Breast epithelium (tissue), 4 donors: ENCODE measurements at regions not wholly inside any gene's neighbourhood (a gene's known extent, or its start where the extent isn't known, plus 50 kb on each side); places are given as distances from the start of the nearest gene placed in this dataset.

ENCODE experiments used
- DNase-seq, 2 donors: peaks; one replicate each; pipeline ENCODE4 v3.0.0-alpha.2; 2019; ENCODE audit warnings: low spot score in 2 of 2
- H3K27ac ChIP-seq, 2 donors: fragments of 200-600 bp; sonication (generic) in 1 of 2; one replicate each; pipeline ENCODE4 v1.5.1; 2016 to 2019; ENCODE audit warnings: mild to moderate bottlenecking in 1 of 2
- H3K27me3 ChIP-seq, 2 donors: fragments of 200-600 bp; sonication (generic) in 1 of 2; one replicate each; pipeline versions ENCODE4 v1.5.1 to v1.6.0; 2017 to 2019; ENCODE audit warnings: control low read depth in 1 of 2, mild to moderate bottlenecking in 1 of 2
- H3K36me3 ChIP-seq: fragments of 200-600 bp; one replicate; pipeline ENCODE4 v1.5.1; 2019
- H3K4me1 ChIP-seq, 2 donors: fragments of 200-600 bp; sonication (generic); one replicate each; pipeline ENCODE4 v1.5.1; 2016 to 2019; ENCODE audit warnings: control low read depth in 1 of 2
- H3K4me3 ChIP-seq, 3 donors: fragments of 200-600 bp; sonication (generic); 1 replicate in 2 of 3; 2 replicates in 1 of 3; pipeline ENCODE4 v1.5.1; 2016 to 2019; ENCODE audit warnings: mild to moderate bottlenecking in 3 of 3, moderate library complexity in 2 of 3
- H3K9me3 ChIP-seq, 2 donors: fragments of 200-600 bp; sonication (generic) in 1 of 2; one replicate each; pipeline ENCODE4 v1.5.1; 2016 to 2019; ENCODE audit warnings: control low read depth in 1 of 2
- POLR2A ChIP-seq: fragments of 450-650 bp; IDR thresholded peaks from one replicate; pipeline ENCODE4 v1.6.1; 2016; ENCODE audit warnings: antibody characterized with exemption, mild to moderate bottlenecking, moderate library complexity
- POLR2AphosphoS5 ChIP-seq, 3 donors: sonication (generic); formaldehyde crosslinking; IDR thresholded peaks; one replicate each; pipeline ENCODE4 v1.6.1; 2017; ENCODE audit warnings: antibody characterized with exemption in 3 of 3
- intact Hi-C: fragments of 100-400 bp; cut with DNase I; formaldehyde crosslinking; loops from one replicate; pipeline ENCODE4 v1.15.1; 2023; ENCODE audit warnings: low total_unique reads
- TF ChIP-seq, protein P1 (sequence below), 3 donors: fragments of 450-650 bp; IDR thresholded peaks; one replicate each; pipeline ENCODE4 v1.5.1; 2016 to 2017; ENCODE audit warnings: antibody characterized with exemption in 3 of 3, mild to moderate bottlenecking in 3 of 3, moderate library complexity in 3 of 3

DNA sequence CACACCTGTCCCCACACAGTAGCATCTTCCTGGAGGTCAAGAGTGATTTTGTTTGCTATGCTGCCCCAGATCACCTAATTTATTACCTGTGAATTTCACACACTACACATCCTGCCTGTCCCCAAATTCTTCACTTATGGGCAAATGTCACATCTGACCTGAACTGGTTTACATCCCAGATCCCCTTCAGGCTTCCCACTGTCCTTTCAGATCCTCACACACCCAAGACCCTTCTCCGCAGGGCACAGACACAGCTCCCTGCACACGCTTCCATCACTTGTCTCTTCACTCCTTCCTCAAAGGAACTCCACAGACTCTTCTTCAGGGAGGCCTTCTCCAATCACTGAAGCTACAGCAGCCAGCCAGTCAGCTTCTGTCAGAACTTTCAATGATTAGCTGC, 118.7 kb upstream of the IGLL5 start:
- Histone ChIP-seq H3K27me3 (no peaks in the 10 kb centered on the region), H3K36me3 (no peaks in the 10 kb centered on the region), H3K4me1 (no peaks in the 10 kb centered on the region), H3K9me3 (no peaks in the 10 kb centered on the region), H3K27ac (no peak overlapping the region), H3K4me3 (no peak overlapping the region)
- no peak for DNase-seq
- intact Hi-C loops = no loop called here
- TF ChIP-seq POLR2AphosphoS5 (IDR thresholded peaks at IDR 0.05) = no peak

DNA sequence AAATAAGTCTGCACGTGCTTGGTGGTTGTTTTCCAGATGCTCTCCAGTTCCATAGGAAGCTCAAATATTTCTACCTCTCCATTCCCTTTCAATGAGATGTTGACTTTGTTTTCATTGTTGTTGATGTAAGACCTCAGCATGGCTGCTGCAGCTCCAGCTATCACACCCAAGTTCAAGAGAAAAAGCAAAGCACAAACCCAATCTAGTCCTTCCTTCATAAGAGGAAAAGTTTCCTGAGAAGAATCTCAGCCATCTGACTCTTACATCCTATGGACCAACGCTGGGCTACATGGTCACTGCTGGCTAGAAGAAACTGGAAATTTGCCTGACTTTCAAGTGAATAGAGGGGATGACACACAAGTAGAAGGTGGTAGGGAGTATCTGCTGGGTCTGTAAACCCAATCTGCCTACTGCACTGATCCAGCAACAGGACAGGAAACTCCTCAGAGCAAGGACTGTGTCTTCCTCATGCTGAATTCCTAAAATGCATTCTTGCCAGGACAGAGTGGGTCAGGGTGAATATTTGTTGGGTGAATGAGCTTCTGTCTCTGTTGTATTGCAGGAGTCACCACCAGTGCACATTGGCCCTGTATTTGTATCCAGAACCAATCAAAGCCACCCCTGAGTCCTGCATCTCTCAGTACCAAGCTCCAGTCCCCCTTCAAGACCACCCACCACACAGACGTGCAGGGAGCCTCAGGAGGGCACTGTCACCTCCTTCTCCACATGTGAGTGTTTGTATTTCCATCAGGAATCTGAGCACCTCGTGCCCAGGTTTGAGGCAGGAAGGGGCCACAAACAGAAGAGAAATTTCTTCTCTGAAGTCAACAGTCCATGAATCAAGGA, 118.0 kb upstream of the IGLL5 start:
- Histone ChIP-seq H3K27me3 (no peaks in the 10 kb centered on the region), H3K27ac (no peak overlapping the region), H3K4me1 (no peaks in the 10 kb centered on the region), H3K4me3 (no peak overlapping the region), H3K36me3 (no peaks in the 10 kb centered on the region), H3K9me3 (no peaks in the 10 kb centered on the region)
- DNase-seq = no peak
- TF ChIP-seq, protein P1, sequence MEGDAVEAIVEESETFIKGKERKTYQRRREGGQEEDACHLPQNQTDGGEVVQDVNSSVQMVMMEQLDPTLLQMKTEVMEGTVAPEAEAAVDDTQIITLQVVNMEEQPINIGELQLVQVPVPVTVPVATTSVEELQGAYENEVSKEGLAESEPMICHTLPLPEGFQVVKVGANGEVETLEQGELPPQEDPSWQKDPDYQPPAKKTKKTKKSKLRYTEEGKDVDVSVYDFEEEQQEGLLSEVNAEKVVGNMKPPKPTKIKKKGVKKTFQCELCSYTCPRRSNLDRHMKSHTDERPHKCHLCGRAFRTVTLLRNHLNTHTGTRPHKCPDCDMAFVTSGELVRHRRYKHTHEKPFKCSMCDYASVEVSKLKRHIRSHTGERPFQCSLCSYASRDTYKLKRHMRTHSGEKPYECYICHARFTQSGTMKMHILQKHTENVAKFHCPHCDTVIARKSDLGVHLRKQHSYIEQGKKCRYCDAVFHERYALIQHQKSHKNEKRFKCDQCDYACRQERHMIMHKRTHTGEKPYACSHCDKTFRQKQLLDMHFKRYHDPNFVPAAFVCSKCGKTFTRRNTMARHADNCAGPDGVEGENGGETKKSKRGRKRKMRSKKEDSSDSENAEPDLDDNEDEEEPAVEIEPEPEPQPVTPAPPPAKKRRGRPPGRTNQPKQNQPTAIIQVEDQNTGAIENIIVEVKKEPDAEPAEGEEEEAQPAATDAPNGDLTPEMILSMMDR (IDR thresholded peaks at IDR 0.05) = no peak
- no peak for TF ChIP-seq POLR2A
- no peak for TF ChIP-seq POLR2AphosphoS5 (IDR thresholded peaks at IDR 0.05)
- intact Hi-C loops = no loop called here

DNA sequence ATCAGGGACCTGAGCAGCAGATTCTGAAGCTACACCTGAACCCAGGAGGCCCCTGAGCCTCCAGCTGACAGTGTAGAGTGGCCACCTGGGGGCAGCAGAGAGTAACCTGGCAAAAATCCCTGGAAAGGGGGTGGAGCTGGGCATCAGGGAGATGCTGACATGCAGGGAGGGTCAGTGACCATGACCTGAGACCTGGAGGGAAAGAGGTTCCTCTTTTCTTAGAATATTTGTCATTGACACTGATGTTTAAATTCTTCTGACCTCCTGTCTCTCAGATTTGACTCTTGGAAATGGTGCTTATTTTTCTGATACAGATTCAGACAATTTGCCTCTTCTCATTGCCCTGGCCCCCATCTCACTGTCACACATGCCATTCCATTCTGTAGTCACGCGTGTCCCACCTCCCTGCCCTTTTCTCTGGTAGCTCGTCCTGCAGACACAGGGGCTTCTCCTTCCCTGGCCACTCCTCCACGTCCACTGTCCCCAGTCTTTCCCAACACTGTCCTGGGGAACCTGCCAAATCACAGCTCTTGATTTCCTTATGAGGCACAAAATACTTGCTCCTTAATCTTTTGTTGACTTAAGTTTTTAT, 117.2 kb upstream of the IGLL5 start:
- Histone ChIP-seq H3K9me3 (no peaks in the 10 kb centered on the region), H3K27me3 (no peaks in the 10 kb centered on the region), H3K27ac (no peak overlapping the region), H3K36me3 (no peaks in the 10 kb centered on the region), H3K4me3 (no peak overlapping the region), H3K4me1 (no peaks in the 10 kb centered on the region)
- TF ChIP-seq, protein P1 (IDR thresholded peaks at IDR 0.05) = peak in 1 of 3 donors; percentile 19
- no peak for TF ChIP-seq POLR2AphosphoS5 (IDR thresholded peaks at IDR 0.05)
- TF ChIP-seq POLR2A = no peak
- no peak for DNase-seq
- intact Hi-C loops = no loop called here

DNA sequence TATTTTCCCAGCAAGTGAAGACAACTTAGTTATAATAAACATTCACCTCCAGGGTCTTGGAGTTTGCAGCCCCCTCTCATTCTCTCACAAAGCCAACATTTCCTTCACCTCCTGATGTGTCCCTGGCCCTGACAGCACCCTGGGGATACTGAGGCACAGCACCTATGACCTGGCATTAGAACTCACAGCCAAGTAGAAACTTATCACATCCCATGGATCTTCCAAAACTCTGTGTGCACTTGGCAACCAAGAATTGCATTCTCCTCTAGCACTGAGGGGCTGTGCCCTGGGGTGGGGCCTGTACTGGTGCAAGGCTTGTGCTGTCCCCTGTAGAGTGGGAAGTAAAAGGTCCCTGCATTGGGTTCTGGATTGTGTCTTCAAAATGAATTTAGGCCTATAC, 116.7 kb upstream of the IGLL5 start:
- intact Hi-C loops = no loop called here
- H3K9me3 ChIP-seq = no peaks in the 10 kb centered on the region

DNA sequence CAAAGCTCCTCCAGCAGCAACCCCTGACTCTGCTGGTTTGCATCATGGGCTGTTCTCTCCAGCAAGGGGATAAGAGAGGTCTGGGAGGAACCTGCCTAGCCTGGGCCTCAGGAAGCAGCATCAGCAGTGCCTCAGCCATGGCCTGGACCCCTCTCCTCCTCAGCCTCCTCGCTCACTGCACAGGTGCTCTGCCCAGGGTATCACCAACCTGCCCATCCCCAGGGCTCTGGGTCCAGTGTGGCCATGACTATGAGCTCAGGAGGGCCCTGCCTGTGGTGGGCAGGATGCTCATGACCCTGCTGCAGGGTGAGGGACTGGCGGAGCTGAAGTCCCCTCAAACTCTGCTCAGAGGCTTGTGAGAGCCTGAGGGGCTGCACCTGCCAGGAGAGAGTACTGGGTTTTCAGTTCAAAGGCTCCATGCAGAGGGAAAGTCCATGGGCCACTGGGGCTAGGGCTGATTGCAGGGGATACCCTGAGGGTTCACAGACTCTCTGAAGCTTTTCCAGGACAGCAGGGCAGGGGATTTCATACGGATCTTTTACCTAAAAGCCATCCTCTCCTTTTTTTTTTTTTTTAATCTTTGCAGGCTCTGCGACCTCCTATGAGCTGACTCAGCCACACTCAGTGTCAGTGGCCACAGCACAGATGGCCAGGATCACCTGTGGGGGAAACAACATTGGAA, 115.8 kb upstream of the IGLL5 start:
- TF ChIP-seq, protein P1 (IDR thresholded peaks at IDR 0.05) = no peak
- TF ChIP-seq POLR2AphosphoS5 (IDR thresholded peaks at IDR 0.05) (no peak), POLR2A (no peak)
- no peaks in the 10 kb centered on the region for H3K9me3 ChIP-seq
- H3K27me3 ChIP-seq = no peaks in the 10 kb centered on the region
- DNase-seq = no peak
- no peak overlapping the region for H3K4me3 ChIP-seq
- intact Hi-C loops = no loop called here
- H3K27ac ChIP-seq = no peak overlapping the region
- H3K4me1 ChIP-seq = no peaks in the 10 kb centered on the region
- H3K36me3 ChIP-seq = no peaks in the 10 kb centered on the region

More for the DNA sequence above, 116.7 kb upstream of the IGLL5 start:
- H3K4me1 ChIP-seq = no peaks in the 10 kb centered on the region
- TF ChIP-seq, protein P1 (IDR thresholded peaks at IDR 0.05) = no peak
- no peak for TF ChIP-seq POLR2AphosphoS5 (IDR thresholded peaks at IDR 0.05)
- no peaks in the 10 kb centered on the region for H3K36me3 ChIP-seq
- DNase-seq = no peak
- H3K27ac ChIP-seq = no peak overlapping the region
- H3K27me3 ChIP-seq = no peaks in the 10 kb centered on the region
- H3K4me3 ChIP-seq = no peak overlapping the region
